NCI-H1436 (cell line): ENCODE measurements at regions not wholly inside any gene's neighbourhood (a gene's known extent, or its start where the extent isn't known, plus 50 kb on each side); places are given as distances from the start of the nearest gene placed in this dataset.

Experiments used
- DNase-seq: peaks from one replicate; lab custom pipeline; 2025; lab: John Stamatoyannopoulos, UW

- no peak for DNase-seq
Observed at GRCh38 chr16:85544668-85545067, 68.5 kb upstream of the GSE1 start.

- DNase-seq, result no peak
Observed at GRCh38 chr16:85545227-85545818, 67.8 kb upstream of the GSE1 start.

- no peak for DNase-seq
Observed at GRCh38 chr16:85546585-85547447, 66.3 kb upstream of the GSE1 start.

- DNase-seq, result no peak
Observed at GRCh38 chr16:85548375-85548774, 64.7 kb upstream of the GSE1 start.

- DNase-seq, result no peak
Observed at GRCh38 chr16:85549766-85550421, 63.2 kb upstream of the GSE1 start.

GRCh38 chr16:85550422-85550864 is 62.7 kb upstream of the GSE1 start:
- no peak for DNase-seq

GRCh38 chr16:85550953-85551924 is 61.9 kb upstream of the GSE1 start:
- no peak for DNase-seq

- DNase-seq, result no peak
Observed at GRCh38 chr16:85552980-85553435, 60.1 kb upstream of the GSE1 start.

- no peak for DNase-seq
Observed at GRCh38 chr16:85553436-85554113, 59.5 kb upstream of the GSE1 start.

GRCh38 chr16:85554114-85554888 is 58.8 kb upstream of the GSE1 start:
- DNase-seq, result peak; percentile 39

- DNase-seq, result peak; percentile 74
Observed at GRCh38 chr16:85554889-85555718, 58.0 kb upstream of the GSE1 start.

- no peak for DNase-seq
Observed at GRCh38 chr16:85555719-85556455, 57.2 kb upstream of the GSE1 start.

- no peak for DNase-seq
Observed at GRCh38 chr16:85556456-85557082, 56.6 kb upstream of the GSE1 start.

- no peak for DNase-seq
Observed at GRCh38 chr16:85557083-85557970, 55.8 kb upstream of the GSE1 start.

- peak; percentile 83 for DNase-seq
Observed at GRCh38 chr16:85557971-85558657, 55.0 kb upstream of the GSE1 start.

- no peak for DNase-seq
Observed at GRCh38 chr16:85560932-85561247, 52.2 kb upstream of the GSE1 start.
